ENCODE measurements at regions not wholly inside any gene's neighbourhood (a gene's known extent, or its start where the extent isn't known, plus 50 kb on each side); places are given as distances from the start of the nearest gene placed in this dataset.

- no peak overlapping the region for H3K27ac ChIP-seq
- TF ChIP-seq CTCF (IDR thresholded peaks at IDR 0.05) (no peak), ZFX (IDR thresholded peaks at IDR 0.05; ENCODE audit: borderline replicate concordance) (no peak)
Observed at GRCh38 chr6:122052346-122052900, 347.0 kb upstream of the HSF2 start.

GRCh38 chr6:122059918-122060317, 339.5 kb upstream of the HSF2 start:
- TF ChIP-seq ZFX (IDR thresholded peaks at IDR 0.05; ENCODE audit: borderline replicate concordance), result no peak
- TF ChIP-seq CTCF (IDR thresholded peaks at IDR 0.05), result no peak

GRCh38 chr6:122061855-122062254, 337.6 kb upstream of the HSF2 start:
- TF ChIP-seq CTCF (IDR thresholded peaks at IDR 0.05), result no peak
- TF ChIP-seq ZFX (IDR thresholded peaks at IDR 0.05; ENCODE audit: borderline replicate concordance), result no peak
- no peak overlapping the region for H3K27ac ChIP-seq

More at GRCh38 chr6:122059918-122060317, 339.5 kb upstream of the HSF2 start:
- H3K27ac ChIP-seq, result no peak overlapping the region

GRCh38 chr6:122063076-122063475, 336.4 kb upstream of the HSF2 start:
- no peak overlapping the region for H3K27ac ChIP-seq
- TF ChIP-seq ZFX (IDR thresholded peaks at IDR 0.05; ENCODE audit: borderline replicate concordance), result no peak
- TF ChIP-seq CTCF (IDR thresholded peaks at IDR 0.05), result no peak

- H3K27ac ChIP-seq, result no peak overlapping the region
- no peak for TF ChIP-seq ZFX (IDR thresholded peaks at IDR 0.05; ENCODE audit: borderline replicate concordance)
- TF ChIP-seq CTCF (IDR thresholded peaks at IDR 0.05), result no peak
Observed at GRCh38 chr6:122063761-122064160, 335.7 kb upstream of the HSF2 start.

GRCh38 chr6:122066200-122066599, 333.3 kb upstream of the HSF2 start:
- no peak overlapping the region for H3K27ac ChIP-seq
- TF ChIP-seq CTCF (IDR thresholded peaks at IDR 0.05) (no peak), ZFX (IDR thresholded peaks at IDR 0.05; ENCODE audit: borderline replicate concordance) (no peak)

GRCh38 chr6:122068291-122068769, 331.1 kb upstream of the HSF2 start:
- no peak overlapping the region for H3K27ac ChIP-seq
- TF ChIP-seq ZFX (IDR thresholded peaks at IDR 0.05; ENCODE audit: borderline replicate concordance), result no peak
- no peak for TF ChIP-seq CTCF (IDR thresholded peaks at IDR 0.05)
